A549 (cell line): ENCODE measurements at regions not wholly inside any gene's neighbourhood (a gene's known extent, or its start where the extent isn't known, plus 50 kb on each side); places are given as distances from the start of the nearest gene placed in this dataset.
A peak's percentile ranks its signal among the peaks of the same experiment; 100 is the strongest.

ENCODE experiments used
- ATAC-seq, 2 experiments: fragments of 200-7000 bp in 1 of 2; fragments of >200 bp in 1 of 2; cut with Nextera tagmentation in 1 of 2; cut with Tn5 transposase in 1 of 2; 3 replicates each; pipeline versions ENCODE4 v1.8.0 to v1.9.1; 2018 to 2020; ENCODE audit warnings: mild to moderate bottlenecking in 1 of 2, moderate library complexity in 1 of 2
- CTCF ChIA-PET: fragments of 300-600 bp; sonication (Branson Sonifier 250); formaldehyde crosslinking; extraction: SDS; loops from one replicate; lab custom pipeline; 2021; ENCODE audit warnings: antibody characterized with exemption, inconsistent platforms; lab: Yijun Ruan, JAX
- POLR2A ChIA-PET: fragments of 350-600 bp; formaldehyde crosslinking; extraction: SDS; loops from one replicate; lab custom pipeline; 2021; ENCODE audit warnings: antibody characterized with exemption, inconsistent platforms; lab: Yijun Ruan, JAX
- DNase-seq, 2 experiments: peaks; one replicate each; pipeline versions ENCODE4 v3.0.0 to v3.0.0-alpha.2; 2011 to 2016; ENCODE audit warnings: low read depth in 1 of 2, low spot score in 1 of 2
- FAIRE-seq: peaks from 2 replicates; lab custom pipeline; 2011; peaks lifted over from hg19 to GRCh38; lab: Jason Lieb, UNC
- H3K27ac ChIP-seq, 2 experiments: fragments of >200 bp; sonication (Bioruptor Twin); formaldehyde crosslinking; 3 replicates each; pipeline ENCODE4 v1.5.1; 2016 to 2017
- H3K4me1 ChIP-seq: fragments of >200 bp; sonication (Bioruptor Twin); formaldehyde crosslinking; 3 replicates; pipeline ENCODE4 v1.6.1; 2016
- H3K4me2 ChIP-seq: fragments of >200 bp; sonication (Bioruptor Twin); formaldehyde crosslinking; 3 replicates; pipeline ENCODE4 v1.6.1; 2016
- H3K4me3 ChIP-seq: fragments of >200 bp; sonication (Bioruptor Twin); formaldehyde crosslinking; 3 replicates; pipeline ENCODE4 v1.5.1; 2016
- H3K9me3 ChIP-seq: fragments of >200 bp; sonication (Bioruptor Twin); formaldehyde crosslinking; 3 replicates; pipeline ENCODE4 v1.6.1; 2016
- CBX2 ChIP-seq: fragments of 200-600 bp; sonication (generic); IDR thresholded peaks from 2 replicates; pipeline ENCODE4 v1.6.1; 2016; ENCODE audit warnings: low read depth, mild to moderate bottlenecking, borderline replicate concordance
- CEBPB ChIP-seq, 2 experiments: fragments of >200 bp in 1 of 2; sonication (Bioruptor Twin) in 1 of 2; formaldehyde crosslinking in 1 of 2; IDR thresholded peaks; 2 replicates each; pipeline ENCODE4 v1.6.1; 2012 to 2016
- CHD4 ChIP-seq: fragments of 200-600 bp; sonication (generic); IDR thresholded peaks from 2 replicates; pipeline ENCODE4 v1.6.1; 2016; ENCODE audit warnings: antibody characterized with exemption, mild to moderate bottlenecking, borderline replicate concordance
- ESRRA ChIP-seq: fragments of 150-350 bp; IDR thresholded peaks from 2 replicates; pipeline ENCODE4 v1.6.1; 2014; ENCODE audit warnings: mild to moderate bottlenecking, low read length, borderline replicate concordance
- GATA3 ChIP-seq: IDR thresholded peaks from 2 replicates; pipeline ENCODE4 v1.6.1; 2012; ENCODE audit warnings: borderline replicate concordance
- HEYL ChIP-seq: fragments of 250-450 bp; sonication (Bioruptor Pico); IDR thresholded peaks from 2 replicates; pipeline ENCODE4 v1.8.0; 2021; ENCODE audit warnings: mild to moderate bottlenecking, moderate library complexity
- HOXA7 ChIP-seq: fragments of 250-450 bp; sonication (Bioruptor Pico); IDR thresholded peaks from 2 replicates; pipeline ENCODE4 v1.5.0; 2020; ENCODE audit warnings: mild to moderate bottlenecking, moderate library complexity
- HOXB13 ChIP-seq: fragments of 250-450 bp; sonication (Bioruptor Pico); IDR thresholded peaks from 2 replicates; pipeline ENCODE4 v1.5.0; 2020; ENCODE audit warnings: low read depth, mild to moderate bottlenecking, moderate library complexity
- KDM1A ChIP-seq: fragments of 200-600 bp; sonication (generic); IDR thresholded peaks from 2 replicates; pipeline ENCODE4 v1.6.1; 2016; ENCODE audit warnings: low read depth, mild to moderate bottlenecking
- KDM5A ChIP-seq: fragments of 200-600 bp; sonication (generic); IDR thresholded peaks from 2 replicates; pipeline ENCODE4 v1.6.1; 2016; ENCODE audit warnings: antibody characterized with exemption, mild to moderate bottlenecking
- MAZ ChIP-seq: fragments of 150-350 bp; IDR thresholded peaks from 2 replicates; pipeline ENCODE4 v1.6.1; 2014; ENCODE audit warnings: antibody characterized with exemption, low read depth, low read length, borderline replicate concordance
- POLR2A ChIP-seq: IDR thresholded peaks from 2 replicates; pipeline ENCODE4 v1.6.1; 2012; ENCODE audit warnings: mild to moderate bottlenecking, low read length
- RAD21 ChIP-seq, 2 experiments: fragments of >200 bp in 1 of 2; sonication (Bioruptor Twin) in 1 of 2; formaldehyde crosslinking in 1 of 2; IDR thresholded peaks in 1 of 2; conservative IDR thresholded peaks in 1 of 2; 2 replicates in 1 of 2; 3 replicates in 1 of 2; pipeline ENCODE4 v1.6.1; 2012 to 2018; ENCODE audit warnings: inconsistent platforms in 1 of 2
- RARB ChIP-seq: fragments of 250-450 bp; sonication (Bioruptor Pico); IDR thresholded peaks from 2 replicates; pipeline ENCODE4 v1.8.0; 2021; ENCODE audit warnings: mild to moderate bottlenecking, moderate library complexity
- RFX5 ChIP-seq: fragments of 450-650 bp; IDR thresholded peaks from 2 replicates; pipeline ENCODE4 v1.7.1; 2014; ENCODE audit warnings: antibody characterized with exemption, mild to moderate bottlenecking, moderate library complexity
- SMC3 ChIP-seq: fragments of >200 bp; sonication (Bioruptor Twin); formaldehyde crosslinking; IDR thresholded peaks from 3 replicates; pipeline ENCODE4 v1.6.1; 2018; ENCODE audit warnings: inconsistent platforms
- ZC3H11A ChIP-seq: fragments of 450-650 bp; IDR thresholded peaks from 2 replicates; pipeline ENCODE4 v1.6.1; 2014; ENCODE audit warnings: antibody characterized with exemption, mild to moderate bottlenecking
- ZSCAN20 ChIP-seq: fragments of 250-450 bp; sonication (Bioruptor Pico); IDR thresholded peaks from 2 replicates; pipeline ENCODE4 v1.8.0; 2022; ENCODE audit warnings: mild to moderate bottlenecking, moderate library complexity
- WGBS: methylation state at CpG from one replicate; pipeline ENCODE4 v1.1.6; 2017; ENCODE audit errors: missing lambda C conversion rate; 5-methylcytosine and 5-hydroxymethylcytosine counted together
- TF ChIP-seq, protein P1 (sequence below): IDR thresholded peaks from 2 replicates; pipeline ENCODE4 v1.6.1; 2012; ENCODE audit warnings: low read depth, borderline replicate concordance
- TF ChIP-seq, protein P2 (sequence below): fragments of >200 bp; sonication (Bioruptor Twin); formaldehyde crosslinking; IDR thresholded peaks from 2 replicates; pipeline ENCODE4 v1.6.1; 2016
- TF ChIP-seq, protein P3 (sequence below): IDR thresholded peaks from 2 replicates; pipeline ENCODE4 v1.6.1; 2012
- TF ChIP-seq, protein P4 (sequence below): fragments of 250-450 bp; sonication (Bioruptor Pico); IDR thresholded peaks from 2 replicates; pipeline ENCODE4 v1.5.0; 2020; ENCODE audit warnings: low read depth, mild to moderate bottlenecking, moderate library complexity
- TF ChIP-seq, protein P5 (sequence below): fragments of 250-450 bp; sonication (Bioruptor Pico); IDR thresholded peaks from 2 replicates; pipeline ENCODE4 v1.5.0; 2021; ENCODE audit warnings: mild to moderate bottlenecking, moderate library complexity, borderline replicate concordance

DNA sequence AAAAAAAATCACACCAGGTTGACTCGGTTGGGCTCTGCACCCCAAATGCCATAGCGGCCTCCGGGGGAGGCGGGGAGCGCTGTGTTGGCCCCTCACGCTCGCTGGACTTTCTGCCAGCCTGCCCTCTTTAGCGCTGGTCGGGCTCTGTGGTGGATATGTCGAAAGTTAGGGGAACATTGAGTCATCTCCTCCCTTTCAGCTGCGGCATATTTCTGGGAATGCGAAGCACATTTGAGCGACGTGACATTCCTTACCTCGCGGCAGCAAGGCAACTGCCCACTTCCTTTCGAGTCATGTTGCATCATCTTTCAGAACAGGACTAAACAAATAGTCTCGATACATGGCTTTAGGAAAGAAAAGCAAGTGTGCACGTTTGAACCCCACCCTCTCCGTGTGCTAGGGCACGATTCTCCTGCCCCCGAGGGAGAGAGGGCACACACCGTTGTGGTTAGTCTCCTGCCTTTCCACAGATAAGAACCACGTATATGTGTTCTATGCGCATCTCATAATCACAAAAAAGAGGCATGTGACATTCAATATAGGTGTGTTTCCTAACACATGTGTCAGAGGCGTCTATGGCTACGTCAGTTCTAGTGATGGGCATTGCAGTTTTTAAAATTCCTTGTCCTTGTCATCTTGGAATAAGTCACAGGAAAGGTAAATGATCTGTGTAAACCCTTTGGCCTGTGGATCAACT, 105.9 kb upstream of the SLC45A1 start (continued):
- TF ChIP-seq, protein P1, sequence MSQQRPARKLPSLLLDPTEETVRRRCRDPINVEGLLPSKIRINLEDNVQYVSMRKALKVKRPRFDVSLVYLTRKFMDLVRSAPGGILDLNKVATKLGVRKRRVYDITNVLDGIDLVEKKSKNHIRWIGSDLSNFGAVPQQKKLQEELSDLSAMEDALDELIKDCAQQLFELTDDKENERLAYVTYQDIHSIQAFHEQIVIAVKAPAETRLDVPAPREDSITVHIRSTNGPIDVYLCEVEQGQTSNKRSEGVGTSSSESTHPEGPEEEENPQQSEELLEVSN, result peak; percentile 30; the same call in 1 of the 2 replicates
- TF ChIP-seq RARB (CRISPR knock-in tag) (no peak), KDM1A (no peak), HEYL (0 out of 2 replicates have a peak, but pooled peaks have one; percentile 15), POLR2A (no peak), ZC3H11A (no peak), RFX5 (no peak), HOXB13 (no peak; the same call in 1 of the 2 replicates)
- TF ChIP-seq, protein P2, sequence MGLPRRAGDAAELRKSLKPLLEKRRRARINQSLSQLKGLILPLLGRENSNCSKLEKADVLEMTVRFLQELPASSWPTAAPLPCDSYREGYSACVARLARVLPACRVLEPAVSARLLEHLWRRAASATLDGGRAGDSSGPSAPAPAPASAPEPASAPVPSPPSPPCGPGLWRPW, result peak; percentile 78
- TF ChIP-seq, protein P3, sequence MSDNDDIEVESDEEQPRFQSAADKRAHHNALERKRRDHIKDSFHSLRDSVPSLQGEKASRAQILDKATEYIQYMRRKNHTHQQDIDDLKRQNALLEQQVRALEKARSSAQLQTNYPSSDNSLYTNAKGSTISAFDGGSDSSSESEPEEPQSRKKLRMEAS, result peak; percentile 95

DNA sequence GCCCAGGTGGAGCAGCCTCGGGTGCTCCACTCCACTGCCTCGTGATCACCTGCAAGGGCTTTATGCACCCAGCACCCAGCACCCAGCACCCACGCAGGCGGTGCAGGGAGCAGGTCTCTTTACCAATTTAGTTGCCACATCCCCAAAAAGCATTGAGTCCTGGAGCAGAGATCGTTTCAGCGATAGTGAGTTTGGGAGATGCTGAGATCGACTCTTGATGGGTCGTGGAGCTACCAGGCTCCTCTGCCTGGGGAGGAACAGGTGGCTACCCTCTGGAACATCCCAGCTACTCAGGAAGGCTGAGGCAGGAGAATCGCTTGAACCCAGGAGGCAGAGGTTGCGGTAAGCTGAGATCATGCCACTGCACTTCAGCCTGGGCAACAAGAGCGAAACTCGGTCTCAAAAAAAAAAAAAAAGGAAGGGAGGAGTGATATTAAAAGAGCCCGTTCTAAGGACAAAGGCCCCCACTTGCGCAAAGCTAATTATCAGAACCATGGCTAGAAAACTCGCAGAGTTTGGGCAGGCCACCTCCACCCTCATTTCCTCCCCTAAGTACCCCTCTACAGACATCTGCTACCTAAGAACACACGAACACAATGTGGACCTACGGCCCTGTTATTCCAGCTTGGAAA, 106.5 kb upstream of the SLC45A1 start:
- Histone ChIP-seq H3K4me2 (peak overlapping the region; percentile 48), H3K4me3 (no peak overlapping the region), H3K27ac (peak overlapping the region; percentile 95 to 98), H3K9me3 (no peaks in the 10 kb centered on the region), H3K4me1 (peaks cover 47% of the 10 kb centered on the region)
- 51% methylated on average over 9 of the region's 17 CpGs for WGBS
- POLR2A ChIA-PET, result no interaction called here
- DNase-seq (no peak), FAIRE-seq (no peak), ATAC-seq (peak in 1 of 2 experiments; percentile 59; a peak in 4 of 6 replicates)
- no peak for TF ChIP-seq HOXB13
- no peak for TF ChIP-seq KDM5A
- no peak for TF ChIP-seq GATA3
- no peak for TF ChIP-seq ZSCAN20 (CRISPR knock-in tag)
- no peak for TF ChIP-seq RAD21 (conservative IDR thresholded peaks at IDR 0.05 in 1 of 2, IDR thresholded peaks at IDR 0.05 in 1 of 2)
- CTCF ChIA-PET, result interaction anchor here (0.6 to 2.6 kb wide), 8 partner anchors 13 to 196 kb away, joined by 3 to 14 read pairs (median 4); no protein-coding TSS in a partner anchor

DNA sequence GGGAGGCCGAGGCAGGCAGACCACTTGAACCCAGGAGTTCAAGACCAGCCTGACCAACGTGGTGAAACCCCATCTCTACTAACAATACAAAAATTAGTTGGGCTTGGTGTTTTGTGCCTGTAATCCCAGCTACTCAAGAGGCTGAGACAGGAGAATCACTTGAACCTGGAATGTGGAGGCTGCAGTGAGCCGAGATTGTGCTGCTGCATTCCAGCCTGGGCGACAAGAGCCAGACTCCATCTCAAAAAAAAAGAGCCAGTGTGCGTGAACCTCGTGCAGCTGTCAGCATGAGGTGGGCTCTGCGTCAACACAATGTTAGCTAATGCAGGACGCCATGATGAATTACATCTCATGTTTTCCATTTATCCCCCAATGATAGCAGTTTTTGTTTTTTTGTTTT, 110.7 kb upstream of the SLC45A1 start:
- H3K4me1 ChIP-seq, result peaks cover 43% of the 10 kb centered on the region
- FAIRE-seq, result no peak

DNA sequence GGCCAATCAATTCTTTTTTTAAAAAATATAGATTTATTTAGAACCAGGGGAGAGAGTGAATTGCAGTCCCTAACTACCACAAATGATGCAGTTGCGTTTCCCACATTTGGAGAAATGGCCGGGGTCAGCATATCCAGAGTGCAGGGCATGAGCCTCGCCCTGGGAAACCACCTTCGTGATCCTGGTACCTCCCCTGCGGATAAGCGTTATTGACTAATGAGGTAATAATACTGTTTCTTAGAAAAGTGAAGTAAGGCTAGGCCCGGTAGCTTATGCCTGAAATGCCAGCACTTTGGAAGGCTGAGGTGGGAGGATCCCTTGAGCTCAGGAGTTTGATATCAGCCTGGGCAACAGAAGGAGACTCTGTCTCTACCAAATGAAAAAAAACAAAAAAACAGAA, 111.5 kb upstream of the SLC45A1 start:
- H3K4me1 ChIP-seq, result peaks cover 46% of the 10 kb centered on the region
- CTCF ChIA-PET, result interaction anchor here (0.5 kb wide), 1 partner anchor 220 kb away, joined by 3 read pairs; no protein-coding TSS in a partner anchor
- peak overlapping the region; percentile 95 to 98 for H3K27ac ChIP-seq
- DNase-seq (no peak), FAIRE-seq (no peak), ATAC-seq (no peak)
- POLR2A ChIA-PET, result no interaction called here
- H3K4me2 ChIP-seq, result no peak overlapping the region
- H3K4me3 ChIP-seq, result no peak overlapping the region
- H3K9me3 ChIP-seq, result no peaks in the 10 kb centered on the region
- WGBS, result 84% methylated on average over 7 of the region's 7 CpGs
- TF ChIP-seq RARB (CRISPR knock-in tag) (no peak), CEBPB (IDR thresholded peaks at IDR 0.05) (no peak), CBX2 (no peak), ESRRA (no peak), CHD4 (no peak), HOXA7 (CRISPR knock-in tag) (no peak), POLR2A (no peak), MAZ (no peak), KDM1A (no peak), ZSCAN20 (CRISPR knock-in tag) (no peak)
- TF ChIP-seq, protein P4, sequence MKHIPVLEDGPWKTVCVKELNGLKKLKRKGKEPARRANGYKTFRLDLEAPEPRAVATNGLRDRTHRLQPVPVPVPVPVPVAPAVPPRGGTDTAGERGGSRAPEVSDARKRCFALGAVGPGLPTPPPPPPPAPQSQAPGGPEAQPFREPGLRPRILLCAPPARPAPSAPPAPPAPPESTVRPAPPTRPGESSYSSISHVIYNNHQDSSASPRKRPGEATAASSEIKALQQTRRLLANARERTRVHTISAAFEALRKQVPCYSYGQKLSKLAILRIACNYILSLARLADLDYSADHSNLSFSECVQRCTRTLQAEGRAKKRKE (CRISPR knock-in tag), result no peak
- TF ChIP-seq, protein P5, sequence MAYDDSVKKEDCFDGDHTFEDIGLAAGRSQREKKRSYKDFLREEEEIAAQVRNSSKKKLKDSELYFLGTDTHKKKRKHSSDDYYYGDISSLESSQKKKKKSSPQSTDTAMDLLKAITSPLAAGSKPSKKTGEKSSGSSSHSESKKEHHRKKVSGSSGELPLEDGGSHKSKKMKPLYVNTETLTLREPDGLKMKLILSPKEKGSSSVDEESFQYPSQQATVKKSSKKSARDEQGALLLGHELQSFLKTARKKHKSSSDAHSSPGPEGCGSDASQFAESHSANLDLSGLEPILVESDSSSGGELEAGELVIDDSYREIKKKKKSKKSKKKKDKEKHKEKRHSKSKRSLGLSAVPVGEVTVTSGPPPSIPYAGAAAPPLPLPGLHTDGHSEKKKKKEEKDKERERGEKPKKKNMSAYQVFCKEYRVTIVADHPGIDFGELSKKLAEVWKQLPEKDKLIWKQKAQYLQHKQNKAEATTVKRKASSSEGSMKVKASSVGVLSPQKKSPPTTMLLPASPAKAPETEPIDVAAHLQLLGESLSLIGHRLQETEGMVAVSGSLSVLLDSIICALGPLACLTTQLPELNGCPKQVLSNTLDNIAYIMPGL (CRISPR knock-in tag), result no peak
- TF ChIP-seq, protein P2, result no peak

More for the DNA sequence above, 110.7 kb upstream of the SLC45A1 start:
- Histone ChIP-seq H3K9me3 (no peaks in the 10 kb centered on the region), H3K4me3 (no peak overlapping the region)
- ATAC-seq (no peak), DNase-seq (no peak)
- TF ChIP-seq, protein P5 (CRISPR knock-in tag), result no peak
- no peak for TF ChIP-seq SMC3
- TF ChIP-seq CHD4, result no peak
- TF ChIP-seq, all 56 proteins: peak for 0
- ChIA-PET POLR2A (no interaction called here), CTCF (no interaction called here)
- 94% methylated on average over 7 of the region's 8 CpGs for WGBS
- H3K4me2 ChIP-seq, result no peak overlapping the region
- peak overlapping the region; percentile 95 to 98; a peak in 5 of 6 replicates for H3K27ac ChIP-seq
